WTC11 (cell line): ENCODE measurements at regions not wholly inside any gene's neighbourhood (a gene's known extent, or its start where the extent isn't known, plus 50 kb on each side); places are given as distances from the start of the nearest gene placed in this dataset.

Source experiments
- ATAC-seq: fragments of 200-7000 bp; cut with Tn5 transposase; 2 replicates; pipeline ENCODE4 v1.10.0; 2021; ENCODE audit warnings: mild to moderate bottlenecking, moderate library complexity
- CTCF ChIA-PET: fragments of 300-600 bp; sonication (Branson Sonifier 250); formaldehyde crosslinking; loops from one replicate; lab custom pipeline; 2021; ENCODE audit warnings: antibody characterized with exemption; lab: Charles Lee
- POLR2A ChIA-PET: fragments of 350-600 bp; sonication (Branson Sonifier 250); formaldehyde crosslinking; loops from one replicate; lab custom pipeline; 2021; ENCODE audit warnings: antibody characterized with exemption; lab: Charles Lee
- DNase-seq: peaks from one replicate; pipeline ENCODE4 v3.0.0; 2021; ENCODE audit warnings: low spot score
- H3K27ac Mint-ChIP-seq: 2 replicates; pipeline ENCODE4 v1.8.0; 2021; ENCODE audit warnings: mixed read lengths
- H3K27me3 Mint-ChIP-seq: 2 replicates; pipeline ENCODE4 v1.8.0; 2021; ENCODE audit warnings: low read depth, mild to moderate bottlenecking, moderate library complexity, mixed read lengths
- H3K36me3 Mint-ChIP-seq: 2 replicates; pipeline ENCODE4 v1.8.0; 2021; ENCODE audit warnings: mixed read lengths
- H3K4me1 Mint-ChIP-seq: 2 replicates; pipeline ENCODE4 v1.8.0; 2022; ENCODE audit warnings: mixed read lengths
- H3K4me3 Mint-ChIP-seq: 2 replicates; pipeline ENCODE4 v1.8.0; 2021; ENCODE audit warnings: mild to moderate bottlenecking, moderate library complexity, mixed read lengths
- H3K9me3 Mint-ChIP-seq: 2 replicates; pipeline ENCODE4 v1.8.0; 2021; ENCODE audit warnings: mixed read lengths
- AR ChIP-seq: fragments of 250-450 bp; sonication (Bioruptor Pico); IDR thresholded peaks from 2 replicates; pipeline ENCODE4 v1.9.0; 2021; ENCODE audit warnings: mild to moderate bottlenecking
- ARID4B ChIP-seq: sonication (generic); formaldehyde crosslinking; IDR thresholded peaks from 2 replicates; pipeline ENCODE4 v1.8.0; 2023; ENCODE audit warnings: missing genetic modification reagents, mild to moderate bottlenecking, borderline replicate concordance
- ATF2 ChIP-seq: sonication (generic); formaldehyde crosslinking; IDR thresholded peaks from 2 replicates; pipeline ENCODE4 v1.8.1; 2022; ENCODE audit warnings: low read depth, missing genetic modification reagents, borderline replicate concordance
- CREB1 ChIP-seq: sonication (generic); formaldehyde crosslinking; IDR thresholded peaks from 2 replicates; pipeline ENCODE4 v1.8.0; 2023; ENCODE audit warnings: mild to moderate bottlenecking, missing genetic modification reagents
- ERG ChIP-seq: fragments of 250-450 bp; sonication (Bioruptor Pico); IDR thresholded peaks from 2 replicates; pipeline ENCODE4 v1.8.0; 2021; ENCODE audit warnings: mild to moderate bottlenecking
- FOXP4 ChIP-seq: sonication (generic); formaldehyde crosslinking; IDR thresholded peaks from 2 replicates; pipeline ENCODE4 v1.8.0; 2022; ENCODE audit warnings: mild to moderate bottlenecking, missing genetic modification reagents
- IRF2 ChIP-seq: sonication (generic); formaldehyde crosslinking; IDR thresholded peaks from 2 replicates; pipeline ENCODE4 v1.8.0; 2022; ENCODE audit warnings: low read depth, missing genetic modification reagents, borderline replicate concordance
- MXD4 ChIP-seq: fragments of 250-450 bp; sonication (Bioruptor Pico); IDR thresholded peaks from 2 replicates; pipeline ENCODE4 v1.8.0; 2021; ENCODE audit warnings: mild to moderate bottlenecking, moderate library complexity, borderline replicate concordance
- NR2C2 ChIP-seq: sonication (generic); formaldehyde crosslinking; IDR thresholded peaks from 2 replicates; pipeline ENCODE4 v1.8.0; 2022; ENCODE audit warnings: mild to moderate bottlenecking, missing genetic modification reagents
- PRRX2 ChIP-seq: fragments of 250-450 bp; sonication (Bioruptor Pico); IDR thresholded peaks from 2 replicates; pipeline ENCODE4 v1.8.0; 2021; ENCODE audit warnings: mild to moderate bottlenecking
- STAT6 ChIP-seq: sonication (generic); formaldehyde crosslinking; conservative IDR thresholded peaks from 2 replicates; pipeline ENCODE4 v1.8.1; 2023; ENCODE audit warnings: mild to moderate bottlenecking, low read depth, missing genetic modification reagents, moderate library complexity
- TP53 ChIP-seq: sonication (generic); formaldehyde crosslinking; IDR thresholded peaks from 2 replicates; pipeline ENCODE4 v1.8.1; 2023; ENCODE audit warnings: mild to moderate bottlenecking, missing genetic modification reagents
- USF1 ChIP-seq: sonication (generic); formaldehyde crosslinking; IDR thresholded peaks from 2 replicates; pipeline ENCODE4 v1.8.0; 2022; ENCODE audit warnings: mild to moderate bottlenecking, missing genetic modification reagents
- ZBTB21 ChIP-seq: sonication (generic); formaldehyde crosslinking; IDR thresholded peaks from 2 replicates; pipeline ENCODE4 v1.8.1; 2023; ENCODE audit warnings: mild to moderate bottlenecking, missing genetic modification reagents, borderline replicate concordance
- ZNF138 ChIP-seq: sonication (generic); formaldehyde crosslinking; conservative IDR thresholded peaks from 2 replicates; pipeline ENCODE4 v1.8.1; 2022; ENCODE audit warnings: mild to moderate bottlenecking, moderate library complexity, missing genetic modification reagents
- ZNF416 ChIP-seq: fragments of 250-450 bp; sonication (Bioruptor Pico); IDR thresholded peaks from 2 replicates; pipeline ENCODE4 v1.9.0; 2021; ENCODE audit warnings: mild to moderate bottlenecking, inconsistent platforms

GRCh38 chr4:181964731-181965130 lies 278.5 kb upstream of the TENM3 start:
- Mint-ChIP-seq H3K36me3 (no peaks in the 10 kb centered on the region), H3K4me1 (peaks cover 37% of the 10 kb centered on the region), H3K27me3 (no peaks in the 10 kb centered on the region), H3K27ac (no peak overlapping the region), H3K4me3 (no peak overlapping the region)
- ATAC-seq (no peak), DNase-seq (no peak)
- CTCF ChIA-PET = no interaction called here
- TF ChIP-seq NR2C2 = no peak
- TF ChIP-seq PRRX2 (CRISPR knock-in tag) = no peak
- TF ChIP-seq, all 79 proteins: peak for 0
- no peaks in the 10 kb centered on the region for H3K9me3 Mint-ChIP-seq
- POLR2A ChIA-PET = no interaction called here

- no peak overlapping the region for H3K4me3 Mint-ChIP-seq
- no peaks in the 10 kb centered on the region for H3K9me3 Mint-ChIP-seq
- H3K27ac Mint-ChIP-seq = no peak overlapping the region
- POLR2A ChIA-PET = no interaction called here
- TF ChIP-seq ERG = no peak
- TF ChIP-seq STAT6 (CRISPR knock-in tag) = no peak
- TF ChIP-seq ZNF416 = no peak
- no peak for TF ChIP-seq TP53
- no peak for TF ChIP-seq CREB1
- no peak for TF ChIP-seq ARID4B (CRISPR knock-in tag)
- no peak for TF ChIP-seq ZNF138 (CRISPR knock-in tag)
- TF ChIP-seq USF1 (CRISPR knock-in tag) = no peak
- TF ChIP-seq IRF2 (CRISPR knock-in tag) = no peak
- no peak for TF ChIP-seq MXD4 (CRISPR knock-in tag)
- no peak for TF ChIP-seq FOXP4 (CRISPR knock-in tag)
- no peak for TF ChIP-seq ZBTB21 (CRISPR knock-in tag)
- no peak for TF ChIP-seq ATF2 (CRISPR knock-in tag)
- no peak for TF ChIP-seq AR (CRISPR knock-in tag)
- TF ChIP-seq, all 79 proteins: peak for 0
- CTCF ChIA-PET = no interaction called here
- Mint-ChIP-seq H3K4me1 (peaks cover 41% of the 10 kb centered on the region), H3K27me3 (no peaks in the 10 kb centered on the region), H3K36me3 (no peaks in the 10 kb centered on the region)
- DNase-seq (no peak), ATAC-seq (no peak)
Observed at GRCh38 chr4:181966104-181966551, 277.1 kb upstream of the TENM3 start.
